ENCODE measurements at regions not wholly inside any gene's neighbourhood (a gene's known extent, or its start where the extent isn't known, plus 50 kb on each side); places are given as distances from the start of the nearest gene placed in this dataset.

DNA sequence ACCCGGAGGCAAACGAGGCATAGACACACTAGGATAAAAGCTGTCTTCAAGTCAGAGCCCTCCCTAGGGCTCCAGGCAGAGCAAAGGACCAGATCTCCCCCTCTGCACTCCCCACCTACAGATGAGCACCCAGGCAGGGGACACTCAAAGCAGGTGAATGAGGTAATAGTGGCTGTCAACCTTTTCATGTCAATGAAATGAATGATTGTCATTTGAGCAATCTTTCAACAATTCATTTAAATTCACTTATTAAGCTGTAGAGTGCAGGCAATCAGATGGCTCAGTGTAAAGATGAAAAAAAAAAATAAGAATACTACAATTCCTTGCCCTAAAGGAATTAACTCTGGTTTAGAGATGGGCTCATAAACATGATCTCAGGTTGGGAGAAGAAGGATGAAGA, 427.8 kb upstream of the ISX start:
- POLR2A ChIA-PET, result no interaction called here
- no peak for FAIRE-seq

More for the DNA sequence above, 427.8 kb upstream of the ISX start:
- H3K79me2 ChIP-seq (ENCODE audit: control insufficient read depth, insufficient read depth, low read length), result no peaks in the 10 kb centered on the region
- no peaks in the 10 kb centered on the region for H3K4me1 ChIP-seq (ENCODE audit: control insufficient read depth, extremely low read depth, insufficient read depth, low read length)
- no TSS peak for BruUV-seq (replicated peaks)
- CTCF ChIA-PET, result no interaction called here
- peaks cover 3% of the 10 kb centered on the region for H3K9me3 ChIP-seq (replicated peaks; ENCODE audit: control insufficient read depth, insufficient read depth, low read length)
- no peak overlapping the region for H3K4me2 ChIP-seq (ENCODE audit: insufficient read depth, low read length)
- no peak overlapping the region for H2AFZ ChIP-seq (ENCODE audit: low read depth, low read length)
- H3K27ac ChIP-seq (ENCODE audit: insufficient read depth, low read depth, low read length), result no peak overlapping the region
- no peak overlapping the region for H3K9ac ChIP-seq (replicated peaks; ENCODE audit: extremely low read depth, insufficient read depth, low read length)
- no peak for DNase-seq (ENCODE audit: low read depth, low spot score)
- no peaks in the 10 kb centered on the region for H3K36me3 ChIP-seq (ENCODE audit: control insufficient read depth in 2 of 2, extremely low read depth in 1 of 2, insufficient read depth in 2 of 2, low read length in 2 of 2)
- TF ChIP-seq JUN (IDR thresholded peaks at IDR 0.05; ENCODE audit: borderline replicate concordance, insufficient read depth, insufficient read length, low read depth) (no peak), EZH2 (IDR thresholded peaks at IDR 0.05; ENCODE audit: borderline replicate concordance, low read depth, low read length, severe bottlenecking) (no peak), FOS (IDR thresholded peaks at IDR 0.05; ENCODE audit: borderline replicate concordance, insufficient read depth, low read length) (no peak), MYC (IDR thresholded peaks at IDR 0.05; ENCODE audit: low read depth, low read length) (no peak), POLR2A (IDR thresholded peaks at IDR 0.05; ENCODE audit: low read depth, low read length) (no peak), GATA2 (IDR thresholded peaks at IDR 0.05; ENCODE audit: insufficient read depth, insufficient read length, low read depth, low read length) (no peak), POLR2AphosphoS5 (IDR thresholded peaks at IDR 0.05; ENCODE audit: insufficient read depth, low read depth, low read length) (no peak)
- TF ChIP-seq, protein P1, sequence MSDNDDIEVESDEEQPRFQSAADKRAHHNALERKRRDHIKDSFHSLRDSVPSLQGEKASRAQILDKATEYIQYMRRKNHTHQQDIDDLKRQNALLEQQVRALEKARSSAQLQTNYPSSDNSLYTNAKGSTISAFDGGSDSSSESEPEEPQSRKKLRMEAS (IDR thresholded peaks at IDR 0.05; ENCODE audit: insufficient read depth, insufficient read length), result no peak
- TF ChIP-seq, protein P2, sequence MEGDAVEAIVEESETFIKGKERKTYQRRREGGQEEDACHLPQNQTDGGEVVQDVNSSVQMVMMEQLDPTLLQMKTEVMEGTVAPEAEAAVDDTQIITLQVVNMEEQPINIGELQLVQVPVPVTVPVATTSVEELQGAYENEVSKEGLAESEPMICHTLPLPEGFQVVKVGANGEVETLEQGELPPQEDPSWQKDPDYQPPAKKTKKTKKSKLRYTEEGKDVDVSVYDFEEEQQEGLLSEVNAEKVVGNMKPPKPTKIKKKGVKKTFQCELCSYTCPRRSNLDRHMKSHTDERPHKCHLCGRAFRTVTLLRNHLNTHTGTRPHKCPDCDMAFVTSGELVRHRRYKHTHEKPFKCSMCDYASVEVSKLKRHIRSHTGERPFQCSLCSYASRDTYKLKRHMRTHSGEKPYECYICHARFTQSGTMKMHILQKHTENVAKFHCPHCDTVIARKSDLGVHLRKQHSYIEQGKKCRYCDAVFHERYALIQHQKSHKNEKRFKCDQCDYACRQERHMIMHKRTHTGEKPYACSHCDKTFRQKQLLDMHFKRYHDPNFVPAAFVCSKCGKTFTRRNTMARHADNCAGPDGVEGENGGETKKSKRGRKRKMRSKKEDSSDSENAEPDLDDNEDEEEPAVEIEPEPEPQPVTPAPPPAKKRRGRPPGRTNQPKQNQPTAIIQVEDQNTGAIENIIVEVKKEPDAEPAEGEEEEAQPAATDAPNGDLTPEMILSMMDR (IDR thresholded peaks at IDR 0.05; ENCODE audit: extremely low read depth in 1 of 2, insufficient read depth in 1 of 2, low read depth in 1 of 2, low read length in 2 of 2), result no peak
- dilution Hi-C loops (cut with MboI; ENCODE audit: extremely low pct_ligation_motif_present, low sequenced_read_pairs) (no loop called here), intact Hi-C loops (cut with micrococcal nuclease) (no loop called here)
- H3K4me3 ChIP-seq (replicated peaks in 1 of 3; ENCODE audit: insufficient read depth in 1 of 3, low read depth in 1 of 3, low read length in 3 of 3), result no peak overlapping the region
- no peaks in the 10 kb centered on the region for H3K27me3 ChIP-seq (ENCODE audit: control insufficient read depth in 2 of 2, insufficient read depth in 2 of 2, low read length in 2 of 2)
- H4K20me1 ChIP-seq (replicated peaks; ENCODE audit: control insufficient read depth, extremely low read depth, insufficient read depth, low read length), result no peaks in the 10 kb centered on the region
- H3K9me1 ChIP-seq (replicated peaks; ENCODE audit: control insufficient read depth, extremely low read depth, insufficient read depth, low read length), result no peaks in the 10 kb centered on the region

Data from endothelial cell of umbilical vein (primary cell).